ENCODE measurements at regions not wholly inside any gene's neighbourhood (a gene's known extent, or its start where the extent isn't known, plus 50 kb on each side); places are given as distances from the start of the nearest gene placed in this dataset.

GRCh38 chr11:131043251-131043650 lies 127.0 kb upstream of the SNX19 start (continued):
- TF ChIP-seq ZSCAN18 (CRISPR knock-in tag; IDR thresholded peaks at IDR 0.05) (no peak), NR2C2 (CRISPR knock-in tag; IDR thresholded peaks at IDR 0.05) (no peak), GRHL2 (CRISPR knock-in tag; IDR thresholded peaks at IDR 0.05; ENCODE audit: insufficient replicate concordance, severe bottlenecking) (no peak), PRDM15 (CRISPR knock-in tag; IDR thresholded peaks at IDR 0.05) (no peak), ZNF232 (CRISPR knock-in tag; IDR thresholded peaks at IDR 0.05) (no peak), ZNF263 (CRISPR knock-in tag; IDR thresholded peaks at IDR 0.05; ENCODE audit: low read depth) (no peak), ZNF423 (CRISPR knock-in tag; IDR thresholded peaks at IDR 0.05) (no peak), SP1 (CRISPR knock-in tag; conservative IDR thresholded peaks at IDR 0.05) (no peak), AR (CRISPR knock-in tag; IDR thresholded peaks at IDR 0.05) (no peak)

- Mint-ChIP-seq H3K4me1 (peaks cover 15% of the 10 kb centered on the region), H3K9me3 (peaks cover 9% of the 10 kb centered on the region), H3K36me3 (no peaks in the 10 kb centered on the region), H3K4me3 (no peak overlapping the region), H3K27ac (no peak overlapping the region), H3K27me3 (ENCODE audit: low read depth) (no peaks in the 10 kb centered on the region; the same call in none of the 2 replicates)
- no peak for TF ChIP-seq PRDM15 (CRISPR knock-in tag; IDR thresholded peaks at IDR 0.05)
- TF ChIP-seq ERG (CRISPR knock-in tag; IDR thresholded peaks at IDR 0.05) = no peak
- ATAC-seq = no peak
- POLR2A ChIA-PET = no interaction called here
- no peak for DNase-seq (ENCODE audit: low spot score)
- CTCF ChIA-PET = interaction anchor here (0.6 to 0.7 kb wide), 5 partner anchors 81 to 600 kb away, joined by 3 to 4 read pairs (median 3); no protein-coding TSS in a partner anchor
These were observed 128.6 kb upstream of the SNX19 start for GRCh38 chr11:131044851-131045250.
